ENCODE measurements at regions not wholly inside any gene's neighbourhood (a gene's known extent, or its start where the extent isn't known, plus 50 kb on each side); places are given as distances from the start of the nearest gene placed in this dataset.

DNA sequence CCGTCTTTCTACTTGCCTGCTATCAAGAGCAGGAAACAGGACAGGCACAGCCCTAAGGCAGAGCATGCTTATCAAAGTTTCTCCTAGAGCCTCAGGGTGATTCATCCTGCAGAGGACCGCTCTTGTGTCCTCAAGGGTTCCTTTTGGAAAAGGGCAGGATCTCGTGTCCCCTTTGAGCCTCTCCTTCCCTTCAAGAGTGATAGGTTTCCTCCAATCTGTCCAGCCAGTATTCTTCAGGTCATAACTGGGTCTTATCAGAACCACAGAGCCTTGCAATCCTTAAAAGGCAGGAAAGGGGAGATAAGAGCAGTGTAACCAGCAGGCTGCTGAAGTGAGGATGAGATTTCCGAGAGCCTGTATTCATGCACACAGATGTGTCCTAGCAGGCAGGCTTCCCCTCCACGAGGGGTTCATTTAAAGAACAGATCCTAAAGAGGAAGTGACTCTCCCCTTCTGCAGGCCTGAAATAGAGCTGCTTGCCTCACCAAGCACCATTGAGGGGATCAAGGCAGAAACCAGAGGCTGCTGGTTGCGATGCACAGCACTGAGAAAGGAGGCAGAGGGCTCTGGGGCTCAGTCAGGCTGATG is 90.5 kb upstream of the SVIL start:
- no peak overlapping the region for H3K9ac ChIP-seq (ENCODE audit: low read length)
- H2BK5ac ChIP-seq (ENCODE audit: low read depth, low read length, poor library complexity) = peak overlapping the region; percentile 13
- no peak overlapping the region for H4K8ac ChIP-seq (ENCODE audit: low read depth, low read length)
- peaks cover 14% of the 10 kb centered on the region for H3K79me2 ChIP-seq (ENCODE audit: control insufficient read depth, insufficient read depth, low read length, poor library complexity)
- no peaks in the 10 kb centered on the region for H3K27me3 ChIP-seq (ENCODE audit: insufficient read depth, low read length)
- no CpG with 5 or more reads among the region's 6 CpGs for WGBS (ENCODE audit: extremely low coverage, insufficient coverage, insufficient read length)
- H3K4me3 ChIP-seq (ENCODE audit: low read depth, low read length) = no peak overlapping the region
- H3K9me3 ChIP-seq (ENCODE audit: insufficient read depth, low read depth, low read length) = peaks cover 1% of the 10 kb centered on the region
- no peak overlapping the region for H3K14ac ChIP-seq (ENCODE audit: low read length)
- H2AFZ ChIP-seq (ENCODE audit: insufficient read depth, low read length, poor library complexity) = no peak overlapping the region
- H4K12ac ChIP-seq (ENCODE audit: low read depth, low read length) = no peak overlapping the region
- no peak overlapping the region for H4K91ac ChIP-seq (ENCODE audit: low read depth, low read length)
- H3K4ac ChIP-seq (ENCODE audit: low read depth, low read length) = no peak overlapping the region
- peaks cover 2% of the 10 kb centered on the region for H3K79me1 ChIP-seq (ENCODE audit: low read length)
- peak overlapping the region; percentile 36 for H3K4me2 ChIP-seq (ENCODE audit: low read length)
- H3K27ac ChIP-seq (ENCODE audit: low read depth, low read length) = peak overlapping the region; percentile 66
- peak overlapping the region; percentile 6 for H2BK12ac ChIP-seq (ENCODE audit: low read length)
- no peak overlapping the region for H2BK120ac ChIP-seq (ENCODE audit: insufficient read depth, low read length, poor library complexity)
- peaks cover 14 to 15% of the 10 kb centered on the region in 2 experiments for H3K4me1 ChIP-seq (ENCODE audit: control insufficient read depth in 1 of 2, insufficient read depth in 2 of 2, low read length in 2 of 2)
- H2AK5ac ChIP-seq (ENCODE audit: low read length) = no peak overlapping the region
- peaks cover 0 to 2% of the 10 kb centered on the region in 2 experiments for H3K36me3 ChIP-seq (ENCODE audit: control insufficient read depth in 1 of 2, insufficient read depth in 2 of 2, low read length in 2 of 2)
- H3K23ac ChIP-seq (ENCODE audit: low read length) = no peak overlapping the region
- no peak overlapping the region for H3K18ac ChIP-seq (ENCODE audit: low read length)
- DNase-seq = peak; percentile 37 to 61

GRCh38 chr10:29723726-29724125 is 89.0 kb upstream of the SVIL start:
- H2BK12ac ChIP-seq (ENCODE audit: low read length) = no peak overlapping the region
- H3K9me3 ChIP-seq (ENCODE audit: insufficient read depth, low read depth, low read length) = peaks cover 3% of the 10 kb centered on the region
- no peak overlapping the region for H2BK5ac ChIP-seq (ENCODE audit: low read depth, low read length, poor library complexity)
- no peak overlapping the region for H2AFZ ChIP-seq (ENCODE audit: insufficient read depth, low read length, poor library complexity)
- peaks cover 14% of the 10 kb centered on the region for H3K79me2 ChIP-seq (ENCODE audit: control insufficient read depth, insufficient read depth, low read length, poor library complexity)
- H4K12ac ChIP-seq (ENCODE audit: low read depth, low read length) = no peak overlapping the region
- H3K27ac ChIP-seq (ENCODE audit: low read depth, low read length) = no peak overlapping the region
- no peak overlapping the region for H3K9ac ChIP-seq (ENCODE audit: low read length)
- no peak overlapping the region for H2BK120ac ChIP-seq (ENCODE audit: insufficient read depth, low read length, poor library complexity)
- H3K23ac ChIP-seq (ENCODE audit: low read length) = no peak overlapping the region
- no peak for DNase-seq
- peaks cover 6% of the 10 kb centered on the region for H3K79me1 ChIP-seq (ENCODE audit: low read length)
- H3K36me3 ChIP-seq (ENCODE audit: control insufficient read depth in 1 of 2, insufficient read depth in 2 of 2, low read length in 2 of 2) = peaks cover 0 to 5% of the 10 kb centered on the region in 2 experiments
- H3K4me2 ChIP-seq (ENCODE audit: low read length) = no peak overlapping the region
- peaks cover 10 to 15% of the 10 kb centered on the region in 2 experiments for H3K4me1 ChIP-seq (ENCODE audit: control insufficient read depth in 1 of 2, insufficient read depth in 2 of 2, low read length in 2 of 2)
- no CpG with 5 or more reads among the region's 2 CpGs for WGBS (ENCODE audit: extremely low coverage, insufficient coverage, insufficient read length)
- H3K18ac ChIP-seq (ENCODE audit: low read length) = no peak overlapping the region
- H3K14ac ChIP-seq (ENCODE audit: low read length) = no peak overlapping the region
- no peak overlapping the region for H3K4ac ChIP-seq (ENCODE audit: low read depth, low read length)
- no peaks in the 10 kb centered on the region for H3K27me3 ChIP-seq (ENCODE audit: insufficient read depth, low read length)
- H4K91ac ChIP-seq (ENCODE audit: low read depth, low read length) = no peak overlapping the region
- H2AK5ac ChIP-seq (ENCODE audit: low read length) = no peak overlapping the region
- H3K4me3 ChIP-seq (ENCODE audit: low read depth, low read length) = no peak overlapping the region
- no peak overlapping the region for H4K8ac ChIP-seq (ENCODE audit: low read depth, low read length)

DNA sequence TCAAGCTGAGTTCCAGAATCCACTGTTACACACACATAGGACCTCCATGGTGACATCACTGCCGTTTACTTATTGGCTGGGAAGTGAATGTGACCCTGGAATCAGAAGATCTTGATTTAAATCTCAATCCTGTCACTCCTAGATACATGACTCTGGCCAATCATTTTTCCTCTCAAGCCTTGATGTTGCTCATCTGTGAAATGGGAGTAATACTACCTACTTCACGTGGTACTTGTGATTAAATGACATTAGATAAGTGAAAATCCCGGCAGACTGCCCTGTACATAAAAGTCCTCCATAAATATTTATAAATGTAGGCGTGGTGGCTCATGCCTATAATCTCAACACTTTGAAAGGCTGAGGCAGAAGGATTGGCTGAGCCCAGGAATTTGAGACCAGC is 88.0 kb upstream of the SVIL start:
- H3K4ac ChIP-seq (ENCODE audit: low read depth, low read length) = peak overlapping the region; percentile 19
- H3K9me3 ChIP-seq (ENCODE audit: insufficient read depth, low read depth, low read length) = peaks cover 3% of the 10 kb centered on the region
- no peak overlapping the region for H4K8ac ChIP-seq (ENCODE audit: low read depth, low read length)
- peaks cover 0 to 5% of the 10 kb centered on the region in 2 experiments for H3K36me3 ChIP-seq (ENCODE audit: control insufficient read depth in 1 of 2, insufficient read depth in 2 of 2, low read length in 2 of 2)
- no peaks in the 10 kb centered on the region for H3K27me3 ChIP-seq (ENCODE audit: insufficient read depth, low read length)
- H3K4me3 ChIP-seq (ENCODE audit: low read depth, low read length) = no peak overlapping the region
- no peak overlapping the region for H3K4me2 ChIP-seq (ENCODE audit: low read length)
- H2BK5ac ChIP-seq (ENCODE audit: low read depth, low read length, poor library complexity) = no peak overlapping the region
- H2BK120ac ChIP-seq (ENCODE audit: insufficient read depth, low read length, poor library complexity) = no peak overlapping the region
- H3K18ac ChIP-seq (ENCODE audit: low read length) = no peak overlapping the region
- H3K4me1 ChIP-seq (ENCODE audit: control insufficient read depth in 1 of 2, insufficient read depth in 2 of 2, low read length in 2 of 2) = peaks cover 8 to 13% of the 10 kb centered on the region in 2 experiments
- H3K9ac ChIP-seq (ENCODE audit: low read length) = no peak overlapping the region
- peaks cover 6% of the 10 kb centered on the region for H3K79me1 ChIP-seq (ENCODE audit: low read length)
- H3K14ac ChIP-seq (ENCODE audit: low read length) = no peak overlapping the region
- H2BK12ac ChIP-seq (ENCODE audit: low read length) = no peak overlapping the region
- WGBS (ENCODE audit: extremely low coverage, insufficient coverage, insufficient read length) = no CpG with 5 or more reads among the region's 4 CpGs
- no peak overlapping the region for H3K27ac ChIP-seq (ENCODE audit: low read depth, low read length)
- no peak overlapping the region for H4K91ac ChIP-seq (ENCODE audit: low read depth, low read length)
- H2AK5ac ChIP-seq (ENCODE audit: low read length) = no peak overlapping the region
- no peak for DNase-seq
- no peak overlapping the region for H2AFZ ChIP-seq (ENCODE audit: insufficient read depth, low read length, poor library complexity)
- no peak overlapping the region for H4K12ac ChIP-seq (ENCODE audit: low read depth, low read length)
- peaks cover 14% of the 10 kb centered on the region for H3K79me2 ChIP-seq (ENCODE audit: control insufficient read depth, insufficient read depth, low read length, poor library complexity)
- H3K23ac ChIP-seq (ENCODE audit: low read length) = no peak overlapping the region

DNA sequence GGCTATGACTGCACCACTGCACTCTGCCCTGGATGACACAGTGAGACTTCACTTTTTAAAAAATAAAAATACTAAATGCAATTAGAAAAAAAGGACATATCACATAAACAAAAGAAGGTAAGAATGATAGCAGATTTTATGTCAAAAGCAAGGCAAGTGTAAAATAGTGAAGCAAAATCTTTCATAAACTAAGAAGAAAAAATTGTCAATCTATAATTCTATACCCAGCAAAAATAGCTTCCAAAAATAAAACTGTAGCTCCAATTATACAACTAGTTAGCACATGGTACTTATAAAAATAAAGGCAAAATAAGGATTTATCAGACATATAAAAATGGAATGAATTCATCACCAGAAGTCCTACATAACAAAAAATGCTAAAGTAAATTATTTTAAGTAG is 85.4 kb upstream of the SVIL start:
- Histone ChIP-seq H2AK5ac (ENCODE audit: low read length) (no peak overlapping the region), H4K91ac (ENCODE audit: low read depth, low read length) (peak overlapping the region; percentile 77), H4K12ac (ENCODE audit: low read depth, low read length) (no peak overlapping the region), H3K14ac (ENCODE audit: low read length) (no peak overlapping the region), H3K4me2 (ENCODE audit: low read length) (no peak overlapping the region), H3K36me3 (ENCODE audit: control insufficient read depth in 1 of 2, insufficient read depth in 2 of 2, low read length in 2 of 2) (peaks cover 0 to 5% of the 10 kb centered on the region in 2 experiments), H2BK5ac (ENCODE audit: low read depth, low read length, poor library complexity) (peak overlapping the region; percentile 46), H2BK12ac (ENCODE audit: low read length) (no peak overlapping the region), H4K8ac (ENCODE audit: low read depth, low read length) (no peak overlapping the region), H3K4me3 (ENCODE audit: low read depth, low read length) (no peak overlapping the region), H3K9me3 (ENCODE audit: insufficient read depth, low read depth, low read length) (peaks cover 3% of the 10 kb centered on the region), H3K23ac (ENCODE audit: low read length) (no peak overlapping the region), H3K9ac (ENCODE audit: low read length) (no peak overlapping the region), H2AFZ (ENCODE audit: insufficient read depth, low read length, poor library complexity) (no peak overlapping the region), H3K27ac (ENCODE audit: low read depth, low read length) (no peak overlapping the region), H2BK120ac (ENCODE audit: insufficient read depth, low read length, poor library complexity) (peak overlapping the region; percentile 53), H3K4me1 (ENCODE audit: control insufficient read depth in 1 of 2, insufficient read depth in 2 of 2, low read length in 2 of 2) (peaks cover 3 to 8% of the 10 kb centered on the region in 2 experiments), H3K79me2 (ENCODE audit: control insufficient read depth, insufficient read depth, low read length, poor library complexity) (peaks cover 15% of the 10 kb centered on the region), H3K27me3 (ENCODE audit: insufficient read depth, low read length) (no peaks in the 10 kb centered on the region), H3K4ac (ENCODE audit: low read depth, low read length) (peak overlapping the region; percentile 83), H3K18ac (ENCODE audit: low read length) (peak overlapping the region; percentile 84), H3K79me1 (ENCODE audit: low read length) (peaks cover 4% of the 10 kb centered on the region)
- DNase-seq = no peak

Measured in trophoblast cell (in vitro differentiated cells and primary cell).